A549 (cell line): ENCODE measurements at regions not wholly inside any gene's neighbourhood (a gene's known extent, or its start where the extent isn't known, plus 50 kb on each side); places are given as distances from the start of the nearest gene placed in this dataset.
"Not testable (repeated sequence)": the region's sequence is repeated elsewhere in the genome, so short reads cannot be mapped to it uniquely, and the experiment has no call there.

Experiments
- CTCF ChIP-seq: fragments of >200 bp; sonication (Bioruptor Twin); formaldehyde crosslinking; IDR thresholded peaks from 3 replicates; pipeline ENCODE4 v1.5.1; 2016
- EP300 ChIP-seq, 2 experiments: fragments of >200 bp; sonication (Bioruptor Twin); formaldehyde crosslinking; IDR thresholded peaks; 2 replicates in 1 of 2; 3 replicates in 1 of 2; pipeline ENCODE4 v1.6.1; 2016 to 2017
- ESRRA ChIP-seq: fragments of 150-350 bp; IDR thresholded peaks from 2 replicates; pipeline ENCODE4 v1.6.1; 2014; ENCODE audit warnings: mild to moderate bottlenecking, low read length, borderline replicate concordance
- PBX3 ChIP-seq: IDR thresholded peaks from 2 replicates; pipeline ENCODE4 v1.6.1; 2012
- POLR2A ChIP-seq: IDR thresholded peaks from 2 replicates; pipeline ENCODE4 v1.6.1; 2012; ENCODE audit warnings: mild to moderate bottlenecking, low read length
- RCOR1 ChIP-seq: fragments of 150-350 bp; IDR thresholded peaks from 2 replicates; pipeline ENCODE4 v1.6.1; 2014; ENCODE audit warnings: antibody characterized with exemption, low read length, low read depth
- TF ChIP-seq, protein P1 (sequence below): fragments of 250-450 bp; sonication (Bioruptor Pico); IDR thresholded peaks from 2 replicates; pipeline ENCODE4 v1.5.0; 2020; ENCODE audit warnings: low read depth, mild to moderate bottlenecking, moderate library complexity

DNA sequence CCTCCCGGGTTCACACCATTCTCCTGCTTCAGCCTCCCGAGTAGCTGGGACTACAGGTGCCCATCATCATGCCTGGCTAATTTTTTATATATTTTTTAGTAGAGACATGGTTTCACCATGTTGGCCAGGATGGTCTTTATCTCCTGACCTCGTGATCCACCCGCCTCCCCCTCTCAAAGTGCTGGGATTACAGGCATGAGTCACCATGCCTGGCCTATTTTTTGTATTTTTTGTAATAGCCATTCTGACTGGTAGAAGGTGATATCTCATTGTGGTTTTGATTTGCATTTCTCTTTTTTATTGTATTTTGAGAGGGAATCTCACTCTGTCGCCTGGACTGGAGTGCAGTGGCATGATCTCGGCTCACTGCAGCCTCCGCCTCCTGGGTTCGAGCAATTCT lies 139.6 kb upstream of the TNPO1 start:
- TF ChIP-seq PBX3; RCOR1; CTCF; POLR2A; EP300 (IDR thresholded peaks at IDR 0.05); ESRRA: not testable (repeated sequence)
- TF ChIP-seq, protein P1, sequence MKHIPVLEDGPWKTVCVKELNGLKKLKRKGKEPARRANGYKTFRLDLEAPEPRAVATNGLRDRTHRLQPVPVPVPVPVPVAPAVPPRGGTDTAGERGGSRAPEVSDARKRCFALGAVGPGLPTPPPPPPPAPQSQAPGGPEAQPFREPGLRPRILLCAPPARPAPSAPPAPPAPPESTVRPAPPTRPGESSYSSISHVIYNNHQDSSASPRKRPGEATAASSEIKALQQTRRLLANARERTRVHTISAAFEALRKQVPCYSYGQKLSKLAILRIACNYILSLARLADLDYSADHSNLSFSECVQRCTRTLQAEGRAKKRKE (CRISPR knock-in tag) = not testable (repeated sequence)
